K562 (cell line): ENCODE measurements at regions not wholly inside any gene's neighbourhood (a gene's known extent, or its start where the extent isn't known, plus 50 kb on each side); places are given as distances from the start of the nearest gene placed in this dataset.

Experiments
- ETV6 ChIP-seq, 3 experiments: fragments of 150-350 bp in 1 of 3; sonication (generic) in 1 of 3; formaldehyde crosslinking in 1 of 3; IDR thresholded peaks; 2 replicates each; pipeline versions ENCODE4 v1.6.1 to v1.8.0; 2014 to 2022; ENCODE audit warnings: borderline replicate concordance in 2 of 3, low read depth in 2 of 3, antibody characterized with exemption in 1 of 3, low read length in 1 of 3, mild to moderate bottlenecking in 1 of 3, missing genetic modification reagents in 1 of 3
- FOS ChIP-seq: IDR thresholded peaks from 3 replicates; pipeline ENCODE4 v1.6.1; 2011; ENCODE audit not compliant: insufficient read length; ENCODE audit errors: extremely low read depth
- FOXM1 ChIP-seq, 2 experiments: fragments of 450-650 bp in 1 of 2; sonication (generic) in 1 of 2; formaldehyde crosslinking in 1 of 2; IDR thresholded peaks; 2 replicates each; pipeline versions ENCODE4 v1.6.1 to v1.9.0; 2017 to 2022; ENCODE audit warnings: low read depth in 2 of 2, mild to moderate bottlenecking in 2 of 2, missing genetic modification reagents in 1 of 2, moderate library complexity in 1 of 2
- KLF6 ChIP-seq: fragments of 250-450 bp; sonication (Bioruptor Pico); IDR thresholded peaks from 2 replicates; pipeline ENCODE4 v1.4.0; 2020; ENCODE audit warnings: mild to moderate bottlenecking, moderate library complexity, borderline replicate concordance
- MTA2 ChIP-seq: fragments of 450-650 bp; IDR thresholded peaks from 2 replicates; pipeline ENCODE4 v1.6.1; 2016; ENCODE audit warnings: low read depth
- NRF1 ChIP-seq, 2 experiments: fragments of 450-650 bp; IDR thresholded peaks in 1 of 2; conservative IDR thresholded peaks in 1 of 2; 2 replicates each; pipeline ENCODE4 v1.6.1; 2014; ENCODE audit warnings: mild to moderate bottlenecking in 2 of 2
- RAD51 ChIP-seq: fragments of 450-650 bp; IDR thresholded peaks from 2 replicates; pipeline ENCODE4 v1.7.1; 2016; ENCODE audit warnings: low read depth, mild to moderate bottlenecking, borderline replicate concordance
- SAFB ChIP-seq: fragments of 200-400 bp; formaldehyde crosslinking; IDR thresholded peaks from 2 replicates; pipeline ENCODE4 v1.6.1; 2017; ENCODE audit warnings: low read depth, low read length, borderline replicate concordance
- ZNF584 ChIP-seq: fragments of 200-800 bp; sonication (Bioruptor generic); IDR thresholded peaks from 2 replicates; pipeline ENCODE4 v1.6.1; 2016; ENCODE audit warnings: low read depth, mild to moderate bottlenecking, missing genetic modification characterization, missing compliant biosample characterization
- ZNF668 ChIP-seq: fragments of 250-450 bp; sonication (Bioruptor Pico); IDR thresholded peaks from 2 replicates; pipeline ENCODE4 v1.8.0; 2022; ENCODE audit warnings: mild to moderate bottlenecking, inconsistent platforms
- TF ChIP-seq, protein P1 (sequence below): sonication (generic); formaldehyde crosslinking; IDR thresholded peaks from 2 replicates; pipeline ENCODE4 v1.8.1; 2023; ENCODE audit warnings: mild to moderate bottlenecking, missing genetic modification reagents
- TF ChIP-seq, protein P2 (sequence below): sonication (generic); formaldehyde crosslinking; IDR thresholded peaks from 2 replicates; pipeline ENCODE4 v1.8.0; 2023; ENCODE audit warnings: mild to moderate bottlenecking, missing genetic modification reagents
- TF ChIP-seq, protein P3 (sequence below): sonication (generic); formaldehyde crosslinking; IDR thresholded peaks from 2 replicates; pipeline ENCODE4 v1.8.0; 2023; ENCODE audit warnings: missing genetic modification reagents, mild to moderate bottlenecking, borderline replicate concordance

DNA sequence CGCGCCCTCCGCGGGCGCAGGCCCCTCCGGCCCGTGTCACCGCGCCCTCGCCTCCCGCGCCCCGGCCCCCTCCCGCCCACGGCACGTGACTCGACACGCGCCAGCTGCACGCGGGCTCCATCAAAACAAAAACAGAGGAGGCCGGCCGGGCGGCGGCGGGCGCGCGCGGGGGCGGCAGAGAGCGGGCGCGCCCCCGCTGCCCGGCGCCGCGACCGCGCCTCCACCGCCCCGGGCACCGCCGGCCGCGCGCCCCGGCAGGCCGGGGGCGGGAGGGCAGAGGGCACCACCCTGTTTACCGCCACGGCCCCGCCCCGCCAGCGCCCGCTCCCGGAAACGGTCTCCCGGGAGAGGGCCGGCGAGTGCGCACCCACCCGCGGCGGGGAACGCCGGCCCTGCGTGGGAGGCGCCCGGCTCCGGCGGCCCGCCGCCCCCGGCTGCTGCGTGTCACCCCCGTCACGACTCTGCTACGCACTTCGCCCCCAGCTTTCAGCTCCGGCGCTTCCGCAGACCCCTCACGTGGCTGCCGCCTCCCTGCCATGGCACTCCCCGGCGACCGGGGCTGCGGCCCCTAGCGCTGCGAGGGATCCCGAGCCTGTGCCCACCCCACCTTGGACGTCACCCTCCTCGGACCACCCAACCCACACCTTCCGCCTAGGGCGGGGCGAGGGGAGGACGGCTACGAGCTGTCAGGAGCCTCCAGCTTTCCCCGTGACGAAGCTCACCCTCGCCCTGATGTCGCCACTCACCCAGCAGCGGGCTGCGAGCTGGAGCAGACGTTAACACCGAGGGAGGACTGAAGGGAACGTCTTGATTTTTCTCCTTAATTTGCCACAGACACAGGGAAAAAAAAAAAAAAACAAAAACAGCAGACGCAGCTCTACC, 221.6 kb upstream of the MKLN1 start (continued):
- TF ChIP-seq, protein P1, sequence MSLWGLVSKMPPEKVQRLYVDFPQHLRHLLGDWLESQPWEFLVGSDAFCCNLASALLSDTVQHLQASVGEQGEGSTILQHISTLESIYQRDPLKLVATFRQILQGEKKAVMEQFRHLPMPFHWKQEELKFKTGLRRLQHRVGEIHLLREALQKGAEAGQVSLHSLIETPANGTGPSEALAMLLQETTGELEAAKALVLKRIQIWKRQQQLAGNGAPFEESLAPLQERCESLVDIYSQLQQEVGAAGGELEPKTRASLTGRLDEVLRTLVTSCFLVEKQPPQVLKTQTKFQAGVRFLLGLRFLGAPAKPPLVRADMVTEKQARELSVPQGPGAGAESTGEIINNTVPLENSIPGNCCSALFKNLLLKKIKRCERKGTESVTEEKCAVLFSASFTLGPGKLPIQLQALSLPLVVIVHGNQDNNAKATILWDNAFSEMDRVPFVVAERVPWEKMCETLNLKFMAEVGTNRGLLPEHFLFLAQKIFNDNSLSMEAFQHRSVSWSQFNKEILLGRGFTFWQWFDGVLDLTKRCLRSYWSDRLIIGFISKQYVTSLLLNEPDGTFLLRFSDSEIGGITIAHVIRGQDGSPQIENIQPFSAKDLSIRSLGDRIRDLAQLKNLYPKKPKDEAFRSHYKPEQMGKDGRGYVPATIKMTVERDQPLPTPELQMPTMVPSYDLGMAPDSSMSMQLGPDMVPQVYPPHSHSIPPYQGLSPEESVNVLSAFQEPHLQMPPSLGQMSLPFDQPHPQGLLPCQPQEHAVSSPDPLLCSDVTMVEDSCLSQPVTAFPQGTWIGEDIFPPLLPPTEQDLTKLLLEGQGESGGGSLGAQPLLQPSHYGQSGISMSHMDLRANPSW: no peak
- TF ChIP-seq ETV6 (IDR thresholded peaks at IDR 0.05; ENCODE audit: borderline replicate concordance in 1 of 2, low read depth in 2 of 2, low read length in 1 of 2): no peak
- peak; percentile 94 for TF ChIP-seq ETV6 (CRISPR knock-in tag; IDR thresholded peaks at IDR 0.05; ENCODE audit: borderline replicate concordance)
- TF ChIP-seq ZNF668 (CRISPR knock-in tag): no peak
- TF ChIP-seq FOXM1 (IDR thresholded peaks at IDR 0.05; ENCODE audit: low read depth): no peak
- peak; percentile 68 for TF ChIP-seq FOXM1 (CRISPR knock-in tag; IDR thresholded peaks at IDR 0.05; ENCODE audit: low read depth)
- no peak for TF ChIP-seq MTA2
- peak; percentile 97 for TF ChIP-seq SAFB
- TF ChIP-seq NRF1 (conservative IDR thresholded peaks at IDR 0.05 in 1 of 2, IDR thresholded peaks at IDR 0.05 in 1 of 2): peak; percentile 45 to 58; a peak in 2 of 4 replicates
- TF ChIP-seq KLF6 (CRISPR knock-in tag): no peak
- TF ChIP-seq ZNF584: no peak
- TF ChIP-seq, protein P2, sequence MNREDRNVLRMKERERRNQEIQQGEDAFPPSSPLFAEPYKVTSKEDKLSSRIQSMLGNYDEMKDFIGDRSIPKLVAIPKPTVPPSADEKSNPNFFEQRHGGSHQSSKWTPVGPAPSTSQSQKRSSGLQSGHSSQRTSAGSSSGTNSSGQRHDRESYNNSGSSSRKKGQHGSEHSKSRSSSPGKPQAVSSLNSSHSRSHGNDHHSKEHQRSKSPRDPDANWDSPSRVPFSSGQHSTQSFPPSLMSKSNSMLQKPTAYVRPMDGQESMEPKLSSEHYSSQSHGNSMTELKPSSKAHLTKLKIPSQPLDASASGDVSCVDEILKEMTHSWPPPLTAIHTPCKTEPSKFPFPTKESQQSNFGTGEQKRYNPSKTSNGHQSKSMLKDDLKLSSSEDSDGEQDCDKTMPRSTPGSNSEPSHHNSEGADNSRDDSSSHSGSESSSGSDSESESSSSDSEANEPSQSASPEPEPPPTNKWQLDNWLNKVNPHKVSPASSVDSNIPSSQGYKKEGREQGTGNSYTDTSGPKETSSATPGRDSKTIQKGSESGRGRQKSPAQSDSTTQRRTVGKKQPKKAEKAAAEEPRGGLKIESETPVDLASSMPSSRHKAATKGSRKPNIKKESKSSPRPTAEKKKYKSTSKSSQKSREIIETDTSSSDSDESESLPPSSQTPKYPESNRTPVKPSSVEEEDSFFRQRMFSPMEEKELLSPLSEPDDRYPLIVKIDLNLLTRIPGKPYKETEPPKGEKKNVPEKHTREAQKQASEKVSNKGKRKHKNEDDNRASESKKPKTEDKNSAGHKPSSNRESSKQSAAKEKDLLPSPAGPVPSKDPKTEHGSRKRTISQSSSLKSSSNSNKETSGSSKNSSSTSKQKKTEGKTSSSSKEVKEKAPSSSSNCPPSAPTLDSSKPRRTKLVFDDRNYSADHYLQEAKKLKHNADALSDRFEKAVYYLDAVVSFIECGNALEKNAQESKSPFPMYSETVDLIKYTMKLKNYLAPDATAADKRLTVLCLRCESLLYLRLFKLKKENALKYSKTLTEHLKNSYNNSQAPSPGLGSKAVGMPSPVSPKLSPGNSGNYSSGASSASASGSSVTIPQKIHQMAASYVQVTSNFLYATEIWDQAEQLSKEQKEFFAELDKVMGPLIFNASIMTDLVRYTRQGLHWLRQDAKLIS (CRISPR knock-in tag): peak; percentile 80; the same call in 1 of the 2 replicates
- TF ChIP-seq RAD51: no peak
- TF ChIP-seq FOS: no peak
- TF ChIP-seq, protein P3, sequence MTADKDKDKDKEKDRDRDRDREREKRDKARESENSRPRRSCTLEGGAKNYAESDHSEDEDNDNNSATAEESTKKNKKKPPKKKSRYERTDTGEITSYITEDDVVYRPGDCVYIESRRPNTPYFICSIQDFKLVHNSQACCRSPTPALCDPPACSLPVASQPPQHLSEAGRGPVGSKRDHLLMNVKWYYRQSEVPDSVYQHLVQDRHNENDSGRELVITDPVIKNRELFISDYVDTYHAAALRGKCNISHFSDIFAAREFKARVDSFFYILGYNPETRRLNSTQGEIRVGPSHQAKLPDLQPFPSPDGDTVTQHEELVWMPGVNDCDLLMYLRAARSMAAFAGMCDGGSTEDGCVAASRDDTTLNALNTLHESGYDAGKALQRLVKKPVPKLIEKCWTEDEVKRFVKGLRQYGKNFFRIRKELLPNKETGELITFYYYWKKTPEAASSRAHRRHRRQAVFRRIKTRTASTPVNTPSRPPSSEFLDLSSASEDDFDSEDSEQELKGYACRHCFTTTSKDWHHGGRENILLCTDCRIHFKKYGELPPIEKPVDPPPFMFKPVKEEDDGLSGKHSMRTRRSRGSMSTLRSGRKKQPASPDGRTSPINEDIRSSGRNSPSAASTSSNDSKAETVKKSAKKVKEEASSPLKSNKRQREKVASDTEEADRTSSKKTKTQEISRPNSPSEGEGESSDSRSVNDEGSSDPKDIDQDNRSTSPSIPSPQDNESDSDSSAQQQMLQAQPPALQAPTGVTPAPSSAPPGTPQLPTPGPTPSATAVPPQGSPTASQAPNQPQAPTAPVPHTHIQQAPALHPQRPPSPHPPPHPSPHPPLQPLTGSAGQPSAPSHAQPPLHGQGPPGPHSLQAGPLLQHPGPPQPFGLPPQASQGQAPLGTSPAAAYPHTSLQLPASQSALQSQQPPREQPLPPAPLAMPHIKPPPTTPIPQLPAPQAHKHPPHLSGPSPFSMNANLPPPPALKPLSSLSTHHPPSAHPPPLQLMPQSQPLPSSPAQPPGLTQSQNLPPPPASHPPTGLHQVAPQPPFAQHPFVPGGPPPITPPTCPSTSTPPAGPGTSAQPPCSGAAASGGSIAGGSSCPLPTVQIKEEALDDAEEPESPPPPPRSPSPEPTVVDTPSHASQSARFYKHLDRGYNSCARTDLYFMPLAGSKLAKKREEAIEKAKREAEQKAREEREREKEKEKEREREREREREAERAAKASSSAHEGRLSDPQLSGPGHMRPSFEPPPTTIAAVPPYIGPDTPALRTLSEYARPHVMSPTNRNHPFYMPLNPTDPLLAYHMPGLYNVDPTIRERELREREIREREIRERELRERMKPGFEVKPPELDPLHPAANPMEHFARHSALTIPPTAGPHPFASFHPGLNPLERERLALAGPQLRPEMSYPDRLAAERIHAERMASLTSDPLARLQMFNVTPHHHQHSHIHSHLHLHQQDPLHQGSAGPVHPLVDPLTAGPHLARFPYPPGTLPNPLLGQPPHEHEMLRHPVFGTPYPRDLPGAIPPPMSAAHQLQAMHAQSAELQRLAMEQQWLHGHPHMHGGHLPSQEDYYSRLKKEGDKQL (CRISPR knock-in tag): no peak
